ENCODE measurements at regions not wholly inside any gene's neighbourhood (a gene's known extent, or its start where the extent isn't known, plus 50 kb on each side); places are given as distances from the start of the nearest gene placed in this dataset.

GRCh38 chr16:9499941-9500593, 408.6 kb downstream of the HAPSTR1 start:
- no peak overlapping the region for H3K4me3 ChIP-seq (ENCODE audit: low read depth, low read length)
- no peak overlapping the region for H3K27ac ChIP-seq (ENCODE audit: low read depth, low read length)
- H3K27me3 ChIP-seq (ENCODE audit: control insufficient read depth, insufficient read depth, low read length): no peaks in the 10 kb centered on the region
- H3K36me3 ChIP-seq (ENCODE audit: control insufficient read depth, insufficient read depth, low read length): no peaks in the 10 kb centered on the region
- peaks cover 7% of the 10 kb centered on the region for H3K4me1 ChIP-seq (ENCODE audit: control insufficient read depth, insufficient read depth, low read length)
- no peak overlapping the region for H3K9ac ChIP-seq (ENCODE audit: low read depth, low read length)
- H3K9me3 ChIP-seq (ENCODE audit: control insufficient read depth, insufficient read depth, low read length): no peaks in the 10 kb centered on the region

- H3K4me1 ChIP-seq (ENCODE audit: control insufficient read depth, insufficient read depth, low read length): peaks cover 7% of the 10 kb centered on the region
- no peak overlapping the region for H3K4me3 ChIP-seq (ENCODE audit: low read depth, low read length)
- H3K9me3 ChIP-seq (ENCODE audit: control insufficient read depth, insufficient read depth, low read length): no peaks in the 10 kb centered on the region
- H3K27ac ChIP-seq (ENCODE audit: low read depth, low read length): no peak overlapping the region
- H3K36me3 ChIP-seq (ENCODE audit: control insufficient read depth, insufficient read depth, low read length): no peaks in the 10 kb centered on the region
- H3K9ac ChIP-seq (ENCODE audit: low read depth, low read length): no peak overlapping the region
- no peaks in the 10 kb centered on the region for H3K27me3 ChIP-seq (ENCODE audit: control insufficient read depth, insufficient read depth, low read length)
Observed at GRCh38 chr16:9500872-9501271, 409.4 kb downstream of the HAPSTR1 start.

- Histone ChIP-seq H3K36me3 (ENCODE audit: control insufficient read depth, insufficient read depth, low read length) (no peaks in the 10 kb centered on the region), H3K27me3 (ENCODE audit: control insufficient read depth, insufficient read depth, low read length) (no peaks in the 10 kb centered on the region), H3K4me1 (ENCODE audit: control insufficient read depth, insufficient read depth, low read length) (peaks cover 7% of the 10 kb centered on the region), H3K27ac (ENCODE audit: low read depth, low read length) (no peak overlapping the region), H3K9ac (ENCODE audit: low read depth, low read length) (no peak overlapping the region), H3K4me3 (ENCODE audit: low read depth, low read length) (no peak overlapping the region), H3K9me3 (ENCODE audit: control insufficient read depth, insufficient read depth, low read length) (no peaks in the 10 kb centered on the region)
Observed at GRCh38 chr16:9503251-9503984, 412.0 kb downstream of the HAPSTR1 start.

- H3K4me3 ChIP-seq (ENCODE audit: low read depth, low read length): no peak overlapping the region
- H3K9me3 ChIP-seq (ENCODE audit: control insufficient read depth, insufficient read depth, low read length): 0 out of 2 replicates have a peak, but pooled peaks cover 4% of the 10 kb centered on the region
- H3K4me1 ChIP-seq (ENCODE audit: control insufficient read depth, insufficient read depth, low read length): no peaks in the 10 kb centered on the region
- no peaks in the 10 kb centered on the region for H3K27me3 ChIP-seq (ENCODE audit: control insufficient read depth, insufficient read depth, low read length)
- no peak overlapping the region for H3K9ac ChIP-seq (ENCODE audit: low read depth, low read length)
- no peaks in the 10 kb centered on the region for H3K36me3 ChIP-seq (ENCODE audit: control insufficient read depth, insufficient read depth, low read length)
- no peak overlapping the region for H3K27ac ChIP-seq (ENCODE audit: low read depth, low read length)
Observed at GRCh38 chr16:9508328-9508936, 417.0 kb downstream of the HAPSTR1 start.

- Histone ChIP-seq H3K4me1 (ENCODE audit: control insufficient read depth, insufficient read depth, low read length) (no peaks in the 10 kb centered on the region), H3K36me3 (ENCODE audit: control insufficient read depth, insufficient read depth, low read length) (no peaks in the 10 kb centered on the region), H3K9ac (ENCODE audit: low read depth, low read length) (no peak overlapping the region), H3K27ac (ENCODE audit: low read depth, low read length) (no peak overlapping the region), H3K4me3 (ENCODE audit: low read depth, low read length) (no peak overlapping the region), H3K9me3 (ENCODE audit: control insufficient read depth, insufficient read depth, low read length) (0 out of 2 replicates have a peak, but pooled peaks cover 4% of the 10 kb centered on the region), H3K27me3 (ENCODE audit: control insufficient read depth, insufficient read depth, low read length) (no peaks in the 10 kb centered on the region)
Observed at GRCh38 chr16:9509663-9510062, 418.2 kb downstream of the HAPSTR1 start.

- Histone ChIP-seq H3K9ac (ENCODE audit: low read depth, low read length) (no peak overlapping the region), H3K27ac (ENCODE audit: low read depth, low read length) (no peak overlapping the region), H3K9me3 (ENCODE audit: control insufficient read depth, insufficient read depth, low read length) (0 out of 2 replicates have a peak, but pooled peaks cover 4% of the 10 kb centered on the region), H3K36me3 (ENCODE audit: control insufficient read depth, insufficient read depth, low read length) (no peaks in the 10 kb centered on the region), H3K4me1 (ENCODE audit: control insufficient read depth, insufficient read depth, low read length) (no peaks in the 10 kb centered on the region), H3K27me3 (ENCODE audit: control insufficient read depth, insufficient read depth, low read length) (no peaks in the 10 kb centered on the region), H3K4me3 (ENCODE audit: low read depth, low read length) (no peak overlapping the region)
Observed at GRCh38 chr16:9511389-9511788, 419.9 kb downstream of the HAPSTR1 start.

- no peak overlapping the region for H3K27ac ChIP-seq (ENCODE audit: low read depth, low read length)
- no peaks in the 10 kb centered on the region for H3K36me3 ChIP-seq (ENCODE audit: control insufficient read depth, insufficient read depth, low read length)
- H3K9ac ChIP-seq (ENCODE audit: low read depth, low read length): no peak overlapping the region
- H3K4me3 ChIP-seq (ENCODE audit: low read depth, low read length): no peak overlapping the region
- no peaks in the 10 kb centered on the region for H3K27me3 ChIP-seq (ENCODE audit: control insufficient read depth, insufficient read depth, low read length)
- no peaks in the 10 kb centered on the region for H3K4me1 ChIP-seq (ENCODE audit: control insufficient read depth, insufficient read depth, low read length)
- H3K9me3 ChIP-seq (ENCODE audit: control insufficient read depth, insufficient read depth, low read length): 0 out of 2 replicates have a peak, but pooled peaks cover 4% of the 10 kb centered on the region
Observed at GRCh38 chr16:9516444-9516843, 425.0 kb downstream of the HAPSTR1 start.

GRCh38 chr16:9518051-9518450, 426.6 kb downstream of the HAPSTR1 start:
- Histone ChIP-seq H3K4me3 (ENCODE audit: low read depth, low read length) (no peak overlapping the region), H3K36me3 (ENCODE audit: control insufficient read depth, insufficient read depth, low read length) (no peaks in the 10 kb centered on the region), H3K4me1 (ENCODE audit: control insufficient read depth, insufficient read depth, low read length) (no peaks in the 10 kb centered on the region), H3K9ac (ENCODE audit: low read depth, low read length) (no peak overlapping the region), H3K9me3 (ENCODE audit: control insufficient read depth, insufficient read depth, low read length) (0 out of 2 replicates have a peak, but pooled peaks cover 2% of the 10 kb centered on the region), H3K27ac (ENCODE audit: low read depth, low read length) (no peak overlapping the region), H3K27me3 (ENCODE audit: control insufficient read depth, insufficient read depth, low read length) (no peaks in the 10 kb centered on the region)

GRCh38 chr16:9518581-9518980, 427.1 kb downstream of the HAPSTR1 start:
- H3K9me3 ChIP-seq (ENCODE audit: control insufficient read depth, insufficient read depth, low read length): no peaks in the 10 kb centered on the region
- H3K27me3 ChIP-seq (ENCODE audit: control insufficient read depth, insufficient read depth, low read length): no peaks in the 10 kb centered on the region
- H3K4me1 ChIP-seq (ENCODE audit: control insufficient read depth, insufficient read depth, low read length): no peaks in the 10 kb centered on the region
- H3K4me3 ChIP-seq (ENCODE audit: low read depth, low read length): no peak overlapping the region
- no peak overlapping the region for H3K9ac ChIP-seq (ENCODE audit: low read depth, low read length)
- H3K36me3 ChIP-seq (ENCODE audit: control insufficient read depth, insufficient read depth, low read length): no peaks in the 10 kb centered on the region
- H3K27ac ChIP-seq (ENCODE audit: low read depth, low read length): no peak overlapping the region

GRCh38 chr16:9521749-9522370, 430.4 kb downstream of the HAPSTR1 start:
- no peak overlapping the region for H3K4me3 ChIP-seq (ENCODE audit: low read depth, low read length)
- peaks cover 4% of the 10 kb centered on the region; the same call in 1 of the 2 replicates for H3K4me1 ChIP-seq (ENCODE audit: control insufficient read depth, insufficient read depth, low read length)
- H3K36me3 ChIP-seq (ENCODE audit: control insufficient read depth, insufficient read depth, low read length): no peaks in the 10 kb centered on the region
- no peaks in the 10 kb centered on the region for H3K9me3 ChIP-seq (ENCODE audit: control insufficient read depth, insufficient read depth, low read length)
- H3K27me3 ChIP-seq (ENCODE audit: control insufficient read depth, insufficient read depth, low read length): no peaks in the 10 kb centered on the region; the same call in 1 of the 2 replicates
- H3K27ac ChIP-seq (ENCODE audit: low read depth, low read length): peak overlapping the region; percentile 21
- H3K9ac ChIP-seq (ENCODE audit: low read depth, low read length): no peak overlapping the region
